HCEC 1CT (cell line): ENCODE measurements at regions not wholly inside any gene's neighbourhood (a gene's known extent, or its start where the extent isn't known, plus 50 kb on each side); places are given as distances from the start of the nearest gene placed in this dataset.
"Not testable (repeated sequence)": the region's sequence is repeated elsewhere in the genome, so short reads cannot be mapped to it uniquely, and the experiment has no call there.

Experiments
- DNase-seq: peaks from one replicate; pipeline ENCODE4 v3.0.0-alpha.2; 2017

GRCh38 chr5:125052584-125052983 lies 306.1 kb upstream of the ZNF608 start:
- no peak for DNase-seq

- no peak for DNase-seq
These were observed 306.7 kb upstream of the ZNF608 start for GRCh38 chr5:125053179-125053578.

- DNase-seq, result no peak
These were observed 307.7 kb upstream of the ZNF608 start for GRCh38 chr5:125054146-125054545.

- no peak for DNase-seq
These were observed 310.4 kb upstream of the ZNF608 start for GRCh38 chr5:125056671-125057485.

GRCh38 chr5:125057912-125058826 lies 311.7 kb upstream of the ZNF608 start:
- peak; percentile 14 for DNase-seq

- peak; percentile 17 for DNase-seq
These were observed 313.0 kb upstream of the ZNF608 start for GRCh38 chr5:125059255-125060002.

GRCh38 chr5:125061726-125062125 lies 315.3 kb upstream of the ZNF608 start:
- DNase-seq, result no peak

GRCh38 chr5:125064621-125065438 lies 318.4 kb upstream of the ZNF608 start:
- DNase-seq, result no peak

- DNase-seq, result no peak
These were observed 319.3 kb upstream of the ZNF608 start for GRCh38 chr5:125065741-125066140.

GRCh38 chr5:125070961-125071360 lies 324.5 kb upstream of the ZNF608 start:
- no peak for DNase-seq

GRCh38 chr5:125073090-125073489 lies 326.7 kb upstream of the ZNF608 start:
- no peak for DNase-seq

GRCh38 chr5:125075567-125075966 lies 329.1 kb upstream of the ZNF608 start:
- no peak for DNase-seq

GRCh38 chr5:125079028-125079427 lies 332.6 kb upstream of the ZNF608 start:
- not testable (repeated sequence) for DNase-seq

- no peak for DNase-seq
These were observed 334.7 kb upstream of the ZNF608 start for GRCh38 chr5:125081101-125081500.

- peak; percentile 96 for DNase-seq
These were observed 337.5 kb upstream of the ZNF608 start for GRCh38 chr5:125083981-125084380.

GRCh38 chr5:125085797-125086505 lies 339.5 kb upstream of the ZNF608 start:
- DNase-seq, result no peak

- no peak for DNase-seq
These were observed 342.2 kb upstream of the ZNF608 start for GRCh38 chr5:125088522-125089105.

GRCh38 chr5:125092138-125092537 lies 345.7 kb upstream of the ZNF608 start:
- DNase-seq, result not testable (repeated sequence)

- DNase-seq, result peak; percentile 87
These were observed 347.3 kb upstream of the ZNF608 start for GRCh38 chr5:125093776-125094175.

- no peak for DNase-seq
These were observed 353.9 kb upstream of the ZNF608 start for GRCh38 chr5:125100342-125100741.

- DNase-seq, result no peak
These were observed 354.5 kb upstream of the ZNF608 start for GRCh38 chr5:125100951-125101350.
